GM12878 (cell line): ENCODE measurements at regions not wholly inside any gene's neighbourhood (a gene's known extent, or its start where the extent isn't known, plus 50 kb on each side); places are given as distances from the start of the nearest gene placed in this dataset.

Experiments used
- ATAC-seq: fragments of 200-7000 bp; cut with Tn5 transposase; 3 replicates; pipeline ENCODE4 v1.9.1; 2020; ENCODE audit warnings: mild to moderate bottlenecking, moderate library complexity
- BruUV-seq: library from RNA; stranded (reverse); fragments of 400-500 nt; replicated peaks from 2 replicates; lab custom pipeline; 2021; lab: Mats Ljungman, UMichigan
- CTCF ChIA-PET: fragments of 300-600 bp; sonication (Branson Sonifier 250); formaldehyde crosslinking; extraction: SDS; loops from one replicate; lab custom pipeline; 2021; ENCODE audit warnings: inconsistent platforms; lab: Yijun Ruan, JAX
- POLR2A ChIA-PET: fragments of 350-600 bp; formaldehyde crosslinking; extraction: SDS; loops from one replicate; lab custom pipeline; 2021; ENCODE audit warnings: inconsistent platforms; lab: Charles Lee
- RAD21 ChIA-PET: fragments of 300-600 bp; sonication (Branson Sonifier 250); formaldehyde crosslinking; loops from one replicate; lab custom pipeline; 2023; ENCODE audit warnings: antibody characterized with exemption; ENCODE audit not compliant: unreplicated experiment; lab: Charles Lee
- SMC1A ChIA-PET: fragments of 300-600 bp; sonication (Branson Sonifier 250); formaldehyde crosslinking; loops from one replicate; lab custom pipeline; 2023; ENCODE audit not compliant: unreplicated experiment, uncharacterized antibody; lab: Charles Lee
- DNase-seq: peaks from one replicate; pipeline ENCODE4 v3.0.0-alpha.2; 2011; ENCODE audit warnings: low read depth, low spot score
- FAIRE-seq: peaks from 3 replicates; lab custom pipeline; 2011; peaks lifted over from hg19 to GRCh38; lab: Jason Lieb, UNC
- H2AFZ ChIP-seq: 2 replicates; pipeline ENCODE4 v1.6.0; 2011; ENCODE audit warnings: low read depth, low read length, control low read depth; ENCODE audit not compliant: control insufficient read depth
- H3K27ac ChIP-seq: 2 replicates; pipeline ENCODE4 v1.5.1; 2011; ENCODE audit warnings: control low read depth; ENCODE audit not compliant: control insufficient read depth, insufficient read depth
- H3K27me3 ChIP-seq, 2 experiments: replicated peaks in 1 of 2; 2 replicates each; pipeline versions ENCODE4 v1.6.0 to v1.6.1; 2011; ENCODE audit warnings: low read length in 1 of 2; ENCODE audit not compliant: control insufficient read depth in 2 of 2, insufficient read depth in 2 of 2
- H3K36me3 ChIP-seq, 2 experiments: 2 replicates each; pipeline ENCODE4 v1.5.1; 2011; ENCODE audit warnings: low read length in 1 of 2; ENCODE audit not compliant: control insufficient read depth in 2 of 2, insufficient read depth in 2 of 2
- H3K4me1 ChIP-seq: 2 replicates; pipeline ENCODE4 v1.6.1; 2011; ENCODE audit warnings: mild to moderate bottlenecking, low read length, moderate library complexity, mixed read lengths; ENCODE audit not compliant: control insufficient read depth, insufficient read depth
- H3K4me2 ChIP-seq: 2 replicates; pipeline ENCODE4 v1.6.0; 2011; ENCODE audit warnings: control low read depth; ENCODE audit not compliant: control insufficient read depth, insufficient read depth
- H3K4me3 ChIP-seq: fragments of 200-600 bp; sonication (generic); 2 replicates; pipeline ENCODE4 v1.5.1; 2016
- H3K79me2 ChIP-seq: 2 replicates; pipeline ENCODE4 v1.6.0; 2011; ENCODE audit warnings: low read length; ENCODE audit not compliant: control insufficient read depth, insufficient read depth
- H3K9ac ChIP-seq: 2 replicates; pipeline ENCODE4 v1.8.0; 2011; ENCODE audit warnings: low read length, control low read depth, mixed read lengths; ENCODE audit not compliant: control insufficient read depth, insufficient read depth
- H3K9me3 ChIP-seq: replicated peaks from 3 replicates; pipeline ENCODE4 v1.5.1; 2011; ENCODE audit warnings: mild to moderate bottlenecking, low read length; ENCODE audit not compliant: control insufficient read depth, insufficient read depth
- H4K20me1 ChIP-seq: 2 replicates; pipeline ENCODE4 v1.6.0; 2011; ENCODE audit not compliant: control insufficient read depth, insufficient read depth
- BCL11A ChIP-seq: IDR thresholded peaks from 2 replicates; pipeline ENCODE4 v1.6.1; 2011; ENCODE audit warnings: low read depth, low read length
- BCL3 ChIP-seq: IDR thresholded peaks from 2 replicates; pipeline ENCODE4 v1.6.1; 2011; ENCODE audit warnings: borderline replicate concordance, low read depth, mild to moderate bottlenecking, moderate library complexity, low read length; ENCODE audit not compliant: insufficient read depth, poor library complexity, severe bottlenecking
- BHLHE40 ChIP-seq, 2 experiments: fragments of 450-650 bp in 1 of 2; IDR thresholded peaks; 2 replicates each; pipeline ENCODE4 v1.6.1; 2011 to 2017; ENCODE audit warnings: low read depth in 2 of 2, borderline replicate concordance in 1 of 2, improper control_type of control experiment in 1 of 2, low read length in 1 of 2, mild to moderate bottlenecking in 1 of 2
- BMI1 ChIP-seq: fragments of 450-650 bp; IDR thresholded peaks from 2 replicates; pipeline ENCODE4 v1.6.1; 2016; ENCODE audit warnings: mild to moderate bottlenecking, moderate library complexity, borderline replicate concordance
- CBX5 ChIP-seq: sonication (generic); IDR thresholded peaks from 2 replicates; pipeline ENCODE4 v1.6.1; 2016; ENCODE audit warnings: low read depth, moderate library complexity, mild to moderate bottlenecking, inconsistent platforms
- IRF4 ChIP-seq: IDR thresholded peaks from 2 replicates; pipeline ENCODE4 v1.6.1; 2011; ENCODE audit warnings: low read depth, low read length
- MTA3 ChIP-seq: IDR thresholded peaks from 2 replicates; pipeline ENCODE4 v1.6.1; 2012; ENCODE audit warnings: low read length, inconsistent platforms, borderline replicate concordance
- NR2C2 ChIP-seq: IDR thresholded peaks from 2 replicates; pipeline ENCODE4 v1.6.1; 2011; ENCODE audit warnings: borderline replicate concordance, low read depth; ENCODE audit not compliant: control insufficient read depth, insufficient read length
- PAX5 ChIP-seq: IDR thresholded peaks from 2 replicates; pipeline ENCODE4 v1.6.1; 2011; ENCODE audit warnings: low read depth, low read length, borderline replicate concordance
- PAX8 ChIP-seq: fragments of 450-650 bp; IDR thresholded peaks from 2 replicates; pipeline ENCODE4 v1.6.1; 2017; ENCODE audit warnings: mild to moderate bottlenecking, moderate library complexity
- POLR2A ChIP-seq: IDR thresholded peaks from 2 replicates; pipeline ENCODE4 v1.6.1; 2011; ENCODE audit warnings: low read depth, mild to moderate bottlenecking, low read length
- RB1 ChIP-seq: fragments of 450-650 bp; formaldehyde crosslinking; IDR thresholded peaks from 2 replicates; pipeline ENCODE4 v1.6.1; 2017; ENCODE audit warnings: mild to moderate bottlenecking, borderline replicate concordance
- RBBP5 ChIP-seq: fragments of 200-600 bp; sonication (generic); conservative IDR thresholded peaks from 2 replicates; pipeline ENCODE4 v1.6.1; 2016
- RCOR1 ChIP-seq: conservative IDR thresholded peaks from 2 replicates; pipeline ENCODE4 v1.6.1; 2012; ENCODE audit warnings: low read depth, low read length, improper control_type of control experiment
- WRNIP1 ChIP-seq: IDR thresholded peaks from 2 replicates; pipeline ENCODE4 v1.6.1; 2011; ENCODE audit warnings: low read depth, low read length, improper control_type of control experiment, borderline replicate concordance
- YBX1 ChIP-seq: fragments of 450-650 bp; IDR thresholded peaks from 2 replicates; pipeline ENCODE4 v1.6.1; 2016; ENCODE audit warnings: antibody characterized with exemption
- ZNF384 ChIP-seq: IDR thresholded peaks from 2 replicates; pipeline ENCODE4 v1.6.1; 2012; ENCODE audit warnings: low read depth, mild to moderate bottlenecking, low read length, improper control_type of control experiment, borderline replicate concordance
- ZSCAN29 ChIP-seq: fragments of 450-650 bp; IDR thresholded peaks from 2 replicates; pipeline ENCODE4 v1.6.1; 2017; ENCODE audit warnings: mild to moderate bottlenecking, moderate library complexity
- WGBS: methylation state at CpG from one replicate; pipeline ENCODE4 v1.1.6; 2016; ENCODE audit warnings: low lambda C conversion rate; ENCODE audit not compliant: insufficient replicate concordance, insufficient coverage; ENCODE audit errors: missing lambda C conversion rate; 5-methylcytosine and 5-hydroxymethylcytosine counted together
- in situ Hi-C: fragments of 300-500 bp; cut with MboI; formaldehyde crosslinking; loops from 9 replicates; pipeline ENCODE4 v1.14.3; 2018; ENCODE audit warnings: mixed read lengths
- intact Hi-C: fragments of 100-400 bp; cut with micrococcal nuclease; formaldehyde crosslinking; loops from one replicate; pipeline ENCODE4 v1.14.2; 2022; ENCODE audit not compliant: unreplicated experiment
- TF ChIP-seq, protein P1 (sequence below): fragments of 450-650 bp; IDR thresholded peaks from 2 replicates; pipeline ENCODE4 v1.6.1; 2017; ENCODE audit warnings: mild to moderate bottlenecking

GRCh38 chr11:112477581-112478317 lies 217.1 kb upstream of the PLET1 start:
- intact Hi-C loops (no loop called here), in situ Hi-C loops (no loop called here)
- no peak overlapping the region for H3K4me3 ChIP-seq
- H4K20me1 ChIP-seq, result no peaks in the 10 kb centered on the region
- H3K27me3 ChIP-seq, result no peaks in the 10 kb centered on the region; a peak in 3 of 4 replicates
- no peaks in the 10 kb centered on the region for H3K9me3 ChIP-seq
- FAIRE-seq (no peak), DNase-seq (no peak), ATAC-seq (no peak)
- no peak overlapping the region for H3K27ac ChIP-seq
- BruUV-seq, result no TSS peak
- RAD21 ChIA-PET, result no interaction called here
- CTCF ChIA-PET, result no interaction called here
- no peaks in the 10 kb centered on the region for H3K4me1 ChIP-seq
- no peak overlapping the region for H3K4me2 ChIP-seq
- no peaks in the 10 kb centered on the region for H3K79me2 ChIP-seq
- TF ChIP-seq IRF4, result no peak
- TF ChIP-seq RB1, result no peak
- TF ChIP-seq RCOR1, result no peak
- TF ChIP-seq MTA3, result no peak
- TF ChIP-seq BMI1, result no peak
- TF ChIP-seq POLR2A, result no peak
- no peak for TF ChIP-seq BCL11A
- no peak for TF ChIP-seq ZNF384
- TF ChIP-seq WRNIP1, result no peak
- no peak for TF ChIP-seq BHLHE40 (IDR thresholded peaks at IDR 0.05; ENCODE audit: borderline replicate concordance in 1 of 2, low read depth in 2 of 2, low read length in 1 of 2)
- TF ChIP-seq NR2C2, result no peak
- no peak for TF ChIP-seq PAX5
- TF ChIP-seq ZSCAN29, result no peak
- TF ChIP-seq CBX5, result no peak
- TF ChIP-seq PAX8, result no peak
- no peak for TF ChIP-seq RBBP5
- TF ChIP-seq, protein P1, sequence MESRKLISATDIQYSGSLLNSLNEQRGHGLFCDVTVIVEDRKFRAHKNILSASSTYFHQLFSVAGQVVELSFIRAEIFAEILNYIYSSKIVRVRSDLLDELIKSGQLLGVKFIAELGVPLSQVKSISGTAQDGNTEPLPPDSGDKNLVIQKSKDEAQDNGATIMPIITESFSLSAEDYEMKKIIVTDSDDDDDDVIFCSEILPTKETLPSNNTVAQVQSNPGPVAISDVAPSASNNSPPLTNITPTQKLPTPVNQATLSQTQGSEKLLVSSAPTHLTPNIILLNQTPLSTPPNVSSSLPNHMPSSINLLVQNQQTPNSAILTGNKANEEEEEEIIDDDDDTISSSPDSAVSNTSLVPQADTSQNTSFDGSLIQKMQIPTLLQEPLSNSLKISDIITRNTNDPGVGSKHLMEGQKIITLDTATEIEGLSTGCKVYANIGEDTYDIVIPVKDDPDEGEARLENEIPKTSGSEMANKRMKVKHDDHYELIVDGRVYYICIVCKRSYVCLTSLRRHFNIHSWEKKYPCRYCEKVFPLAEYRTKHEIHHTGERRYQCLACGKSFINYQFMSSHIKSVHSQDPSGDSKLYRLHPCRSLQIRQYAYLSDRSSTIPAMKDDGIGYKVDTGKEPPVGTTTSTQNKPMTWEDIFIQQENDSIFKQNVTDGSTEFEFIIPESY, result no peak
- TF ChIP-seq BCL3, result no peak
- no peak for TF ChIP-seq YBX1
- H2AFZ ChIP-seq, result no peak overlapping the region
- SMC1A ChIA-PET, result no interaction called here
- no peaks in the 10 kb centered on the region for H3K36me3 ChIP-seq
- POLR2A ChIA-PET, result no interaction called here
- 46% methylated on average over 6 of the region's 6 CpGs for WGBS
- no peak overlapping the region for H3K9ac ChIP-seq
